Mucosa of stomach (tissue), 1 donor: ENCODE measurements at regions not wholly inside any gene's neighbourhood (a gene's known extent, or its start where the extent isn't known, plus 50 kb on each side); places are given as distances from the start of the nearest gene placed in this dataset.

Experiments
- H3K27me3 ChIP-seq: one replicate; pipeline ENCODE4 v1.7.0; 2013; ENCODE audit warnings: mild to moderate bottlenecking, low read length; ENCODE audit not compliant: control insufficient read depth, insufficient read depth
- H3K36me3 ChIP-seq: one replicate; pipeline ENCODE4 v1.7.0; 2013; ENCODE audit warnings: low read length; ENCODE audit not compliant: control insufficient read depth, insufficient read depth
- H3K4me1 ChIP-seq: one replicate; pipeline ENCODE4 v1.7.0; 2013; ENCODE audit warnings: mild to moderate bottlenecking, low read length; ENCODE audit not compliant: control insufficient read depth, insufficient read depth
- H3K4me3 ChIP-seq: one replicate; pipeline ENCODE4 v1.7.0; 2013; ENCODE audit warnings: low read length
- H3K9ac ChIP-seq: one replicate; pipeline ENCODE4 v1.7.0; 2013; ENCODE audit warnings: mild to moderate bottlenecking, low read length, moderate library complexity
- H3K9me3 ChIP-seq: one replicate; pipeline ENCODE4 v1.7.0; 2013; ENCODE audit warnings: mild to moderate bottlenecking, low read length, moderate library complexity; ENCODE audit not compliant: control insufficient read depth
- donor health status: Pancreatic carcinoma.

GRCh38 chr15:98363955-98364354 lies 284.4 kb upstream of the IGF1R start:
- no peaks in the 10 kb centered on the region for H3K36me3 ChIP-seq
- H3K27me3 ChIP-seq, result no peaks in the 10 kb centered on the region
- H3K9me3 ChIP-seq, result no peaks in the 10 kb centered on the region
- H3K9ac ChIP-seq, result no peak overlapping the region
- no peak overlapping the region for H3K4me3 ChIP-seq
- H3K4me1 ChIP-seq, result no peaks in the 10 kb centered on the region

DNA sequence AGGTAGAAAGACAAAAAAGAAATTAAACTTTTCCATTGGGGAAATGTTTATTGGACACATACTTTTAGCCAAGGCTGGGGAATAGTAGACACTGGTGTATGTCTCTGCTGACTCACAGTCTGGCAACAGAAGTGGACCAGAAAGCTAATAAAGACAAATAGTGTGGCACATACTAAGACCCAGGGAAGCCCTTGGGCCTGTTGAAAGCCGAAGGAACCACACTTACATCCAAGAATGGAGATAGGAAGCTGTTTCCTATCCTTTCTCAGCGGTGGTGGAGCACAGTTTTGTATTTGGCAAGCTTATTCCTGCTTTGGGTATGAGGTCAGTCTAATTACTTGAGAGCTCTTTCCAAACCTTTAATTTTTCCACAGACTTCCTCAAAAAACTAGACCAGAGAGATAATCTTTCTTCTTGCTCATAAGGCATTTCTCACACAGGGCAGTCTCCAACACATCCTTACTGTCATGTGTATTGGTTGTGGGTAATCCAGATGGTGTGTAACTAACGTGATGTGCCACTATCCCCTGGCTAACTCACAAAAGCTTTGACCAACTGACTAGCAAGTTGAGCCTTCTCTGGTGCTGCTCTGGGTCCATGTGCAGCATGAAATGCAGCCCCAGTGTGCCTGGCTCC lies 279.1 kb upstream of the IGF1R start:
- no peaks in the 10 kb centered on the region for H3K4me1 ChIP-seq
- no peak overlapping the region for H3K4me3 ChIP-seq
- H3K9me3 ChIP-seq, result no peaks in the 10 kb centered on the region
- peaks cover 4% of the 10 kb centered on the region for H3K27me3 ChIP-seq
- no peak overlapping the region for H3K9ac ChIP-seq
- H3K36me3 ChIP-seq, result no peaks in the 10 kb centered on the region

GRCh38 chr15:98375513-98376340 lies 272.6 kb upstream of the IGF1R start:
- no peak overlapping the region for H3K9ac ChIP-seq
- no peaks in the 10 kb centered on the region for H3K36me3 ChIP-seq
- H3K27me3 ChIP-seq, result peaks cover 3% of the 10 kb centered on the region
- no peak overlapping the region for H3K4me3 ChIP-seq
- H3K9me3 ChIP-seq, result no peaks in the 10 kb centered on the region
- H3K4me1 ChIP-seq, result no peaks in the 10 kb centered on the region

DNA sequence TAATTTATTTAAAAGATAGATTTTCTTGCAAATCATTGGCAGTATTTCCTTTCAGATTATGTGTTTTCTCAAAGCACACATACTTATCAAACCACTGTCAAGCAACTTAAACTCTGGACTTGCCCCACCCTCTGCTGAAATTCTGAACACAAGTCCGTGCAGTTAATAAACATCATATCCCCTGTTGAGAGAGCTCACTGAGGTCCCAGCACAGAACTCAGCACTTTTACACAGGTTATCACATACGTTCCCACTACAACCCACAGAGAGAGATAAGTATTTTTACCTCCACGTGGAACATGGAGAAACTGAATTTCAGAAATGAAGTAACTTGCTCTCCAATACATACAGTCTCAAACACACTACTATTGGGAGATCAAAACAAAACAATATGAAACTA lies 267.6 kb upstream of the IGF1R start:
- H3K27me3 ChIP-seq, result no peaks in the 10 kb centered on the region
- no peaks in the 10 kb centered on the region for H3K9me3 ChIP-seq
- H3K4me1 ChIP-seq, result no peaks in the 10 kb centered on the region
- no peaks in the 10 kb centered on the region for H3K36me3 ChIP-seq
- H3K9ac ChIP-seq, result no peak overlapping the region
- H3K4me3 ChIP-seq, result no peak overlapping the region

DNA sequence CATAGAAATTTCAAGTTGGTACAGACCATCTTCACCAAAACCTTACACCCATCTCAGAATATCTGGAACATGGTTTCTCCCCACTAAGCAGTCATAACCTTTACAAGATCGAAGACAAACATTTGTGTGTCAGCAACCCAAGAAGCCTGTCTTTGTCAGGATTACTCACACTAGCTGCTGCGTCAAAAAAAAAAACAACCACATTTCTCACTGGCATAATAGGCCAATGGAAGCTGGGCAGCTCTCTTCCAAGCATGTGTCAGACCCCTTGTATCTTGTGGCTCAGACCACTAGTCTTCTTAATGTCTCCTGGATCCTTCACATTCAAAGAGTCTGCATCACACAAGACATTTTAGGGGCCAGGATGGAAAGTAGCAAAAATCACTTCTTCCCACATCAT lies 266.9 kb upstream of the IGF1R start:
- Histone ChIP-seq H3K36me3 (no peaks in the 10 kb centered on the region), H3K9ac (no peak overlapping the region), H3K4me3 (no peak overlapping the region), H3K27me3 (no peaks in the 10 kb centered on the region), H3K4me1 (no peaks in the 10 kb centered on the region), H3K9me3 (no peaks in the 10 kb centered on the region)

DNA sequence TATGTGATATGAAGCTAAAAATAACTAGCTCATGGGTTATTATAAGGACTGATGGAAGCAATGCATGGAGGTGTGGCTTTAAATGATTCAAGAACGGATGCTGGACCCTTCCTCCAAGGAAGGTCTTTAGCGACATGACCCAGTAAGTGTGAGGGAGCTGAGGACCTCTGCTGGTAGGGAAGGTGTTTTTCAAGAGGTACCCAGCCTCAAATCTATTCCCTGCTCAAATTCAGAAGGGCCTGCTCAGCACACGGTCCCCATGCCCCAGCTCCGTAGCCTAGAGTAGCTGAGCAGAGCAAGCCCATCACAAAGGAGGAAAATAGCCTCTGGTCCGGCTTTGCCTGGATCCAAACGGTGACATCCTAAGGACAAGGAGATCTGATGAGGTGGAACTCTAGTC lies 266.2 kb upstream of the IGF1R start:
- no peaks in the 10 kb centered on the region for H3K27me3 ChIP-seq
- H3K4me1 ChIP-seq, result no peaks in the 10 kb centered on the region
- H3K4me3 ChIP-seq, result no peak overlapping the region
- H3K36me3 ChIP-seq, result no peaks in the 10 kb centered on the region
- no peak overlapping the region for H3K9ac ChIP-seq
- H3K9me3 ChIP-seq, result no peaks in the 10 kb centered on the region

DNA sequence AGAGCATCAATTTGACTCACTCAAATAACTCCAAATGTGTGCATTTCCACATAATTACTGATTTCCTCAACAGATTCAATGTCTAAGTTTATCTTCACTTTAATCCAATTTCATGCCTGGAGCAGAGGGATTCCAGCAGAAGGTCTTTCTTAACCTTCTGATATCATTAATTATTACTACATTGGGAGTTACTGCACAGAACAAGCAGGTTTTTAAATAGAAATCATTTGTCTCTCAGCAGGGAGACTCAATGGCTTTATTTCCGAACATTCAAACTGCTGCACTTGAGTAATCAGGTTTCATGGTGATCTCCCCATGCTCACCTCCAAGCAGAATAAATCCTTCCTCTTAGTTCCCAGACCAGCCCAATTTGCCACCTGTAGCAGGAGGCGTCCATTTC lies 264.8 kb upstream of the IGF1R start:
- Histone ChIP-seq H3K4me1 (no peaks in the 10 kb centered on the region), H3K9ac (no peak overlapping the region), H3K36me3 (no peaks in the 10 kb centered on the region), H3K9me3 (no peaks in the 10 kb centered on the region), H3K4me3 (no peak overlapping the region), H3K27me3 (no peaks in the 10 kb centered on the region)

DNA sequence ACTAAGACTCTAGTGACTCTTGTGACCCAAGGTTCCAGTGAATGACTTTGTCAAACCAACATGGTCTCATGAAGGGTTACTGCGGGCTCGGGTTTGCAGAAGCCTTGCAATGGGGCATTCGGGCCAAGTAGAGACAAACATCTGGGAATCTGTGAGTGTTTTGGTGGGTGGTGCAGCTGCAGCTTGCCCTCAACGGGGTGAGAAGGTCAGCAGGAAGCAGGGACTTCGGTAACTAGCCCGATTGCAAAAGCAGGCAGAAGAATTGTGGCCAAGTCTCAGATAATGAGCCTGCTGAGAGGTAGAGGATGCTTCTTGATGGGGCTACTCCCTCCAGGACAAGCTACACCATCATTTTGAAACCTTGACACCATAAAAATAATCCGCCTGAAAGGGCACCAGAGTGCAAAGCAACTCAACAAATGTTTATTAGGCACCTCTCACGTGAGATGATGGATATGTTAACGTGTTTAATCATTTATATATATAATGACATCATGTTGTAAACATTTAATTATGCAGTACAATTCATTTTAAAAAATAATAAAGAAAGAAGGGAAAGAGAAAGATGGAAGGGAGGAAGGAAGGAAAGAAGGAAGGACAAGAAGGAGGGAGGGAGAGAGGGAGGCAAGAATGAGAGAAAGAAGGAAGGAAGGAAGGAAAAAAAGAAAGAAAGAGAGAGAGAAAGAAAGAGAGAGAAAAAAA lies 263.9 kb upstream of the IGF1R start:
- Histone ChIP-seq H3K36me3 (no peaks in the 10 kb centered on the region), H3K9ac (no peak overlapping the region), H3K27me3 (no peaks in the 10 kb centered on the region), H3K9me3 (no peaks in the 10 kb centered on the region), H3K4me3 (no peak overlapping the region), H3K4me1 (no peaks in the 10 kb centered on the region)

GRCh38 chr15:98385752-98386381 lies 262.5 kb upstream of the IGF1R start:
- Histone ChIP-seq H3K4me3 (no peak overlapping the region), H3K36me3 (no peaks in the 10 kb centered on the region), H3K4me1 (no peaks in the 10 kb centered on the region), H3K27me3 (no peaks in the 10 kb centered on the region), H3K9ac (no peak overlapping the region), H3K9me3 (no peaks in the 10 kb centered on the region)

- no peak overlapping the region for H3K4me3 ChIP-seq
- no peaks in the 10 kb centered on the region for H3K27me3 ChIP-seq
- H3K9me3 ChIP-seq, result no peaks in the 10 kb centered on the region
These were observed 261.8 kb upstream of the IGF1R start for GRCh38 chr15:98386561-98386960.

DNA sequence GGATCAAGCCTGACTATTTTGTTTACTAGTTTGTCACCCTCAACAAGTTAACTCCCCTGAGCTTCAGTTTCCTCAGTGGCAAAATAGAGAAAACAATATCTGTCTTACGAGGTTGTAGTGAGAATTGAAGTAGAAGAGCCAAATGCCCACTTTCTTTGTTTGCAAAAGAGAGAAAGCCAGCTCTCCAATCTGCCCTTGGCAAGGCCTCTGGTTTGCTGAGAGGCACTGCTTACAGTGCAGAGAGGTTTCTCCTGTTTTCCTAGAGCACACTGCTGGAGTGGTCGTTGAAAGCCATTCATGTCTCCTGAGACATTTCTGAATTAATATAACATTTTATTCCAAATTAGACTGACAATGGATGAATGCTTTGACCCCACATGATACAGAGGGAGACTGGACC lies 260.5 kb upstream of the IGF1R start:
- H3K36me3 ChIP-seq, result no peaks in the 10 kb centered on the region
- H3K9ac ChIP-seq, result no peak overlapping the region
- no peaks in the 10 kb centered on the region for H3K27me3 ChIP-seq
- H3K4me1 ChIP-seq, result no peaks in the 10 kb centered on the region
- H3K9me3 ChIP-seq, result no peaks in the 10 kb centered on the region
- H3K4me3 ChIP-seq, result no peak overlapping the region

More at GRCh38 chr15:98386561-98386960, 261.8 kb upstream of the IGF1R start:
- H3K36me3 ChIP-seq, result no peaks in the 10 kb centered on the region
- H3K9ac ChIP-seq, result no peak overlapping the region
- no peaks in the 10 kb centered on the region for H3K4me1 ChIP-seq
